Trophoblast cell (in vitro differentiated cells and primary cell): ENCODE measurements at regions not wholly inside any gene's neighbourhood (a gene's known extent, or its start where the extent isn't known, plus 50 kb on each side); places are given as distances from the start of the nearest gene placed in this dataset.

Experiments used
- DNase-seq, 2 donors: peaks; one replicate each; pipeline ENCODE4 v3.0.0-alpha.2; 2016
- H2AFZ ChIP-seq: 2 replicates; pipeline ENCODE4 v1.6.1; 2013; ENCODE audit warnings: low read length, moderate library complexity, mild to moderate bottlenecking; ENCODE audit not compliant: insufficient read depth, poor library complexity
- H2AK5ac ChIP-seq: 2 replicates; pipeline ENCODE4 v1.6.1; 2013; ENCODE audit warnings: mild to moderate bottlenecking, low read length
- H2BK120ac ChIP-seq: 2 replicates; pipeline ENCODE4 v1.6.1; 2013; ENCODE audit warnings: low read length, mild to moderate bottlenecking, moderate library complexity; ENCODE audit not compliant: insufficient read depth, poor library complexity
- H2BK12ac ChIP-seq: 2 replicates; pipeline ENCODE4 v1.6.1; 2013; ENCODE audit warnings: mild to moderate bottlenecking, low read length, moderate library complexity
- H2BK5ac ChIP-seq: 2 replicates; pipeline ENCODE4 v1.6.1; 2013; ENCODE audit warnings: low read length, low read depth, moderate library complexity, mild to moderate bottlenecking; ENCODE audit not compliant: poor library complexity
- H3K14ac ChIP-seq: 2 replicates; pipeline ENCODE4 v1.6.1; 2013; ENCODE audit warnings: mild to moderate bottlenecking, low read length
- H3K18ac ChIP-seq: 2 replicates; pipeline ENCODE4 v1.6.1; 2013; ENCODE audit warnings: mild to moderate bottlenecking, low read length
- H3K23ac ChIP-seq: 2 replicates; pipeline ENCODE4 v1.6.1; 2013; ENCODE audit warnings: low read length
- H3K27ac ChIP-seq: 2 replicates; pipeline ENCODE4 v1.5.1; 2013; ENCODE audit warnings: low read depth, mild to moderate bottlenecking, inconsistent platforms, low read length, moderate library complexity
- H3K27me3 ChIP-seq: 2 replicates; pipeline ENCODE4 v1.6.1; 2013; ENCODE audit warnings: inconsistent platforms, mild to moderate bottlenecking, low read length, moderate library complexity; ENCODE audit not compliant: insufficient read depth
- H3K36me3 ChIP-seq, 2 experiments: 1 replicate in 1 of 2; 2 replicates in 1 of 2; pipeline ENCODE4 v1.6.1; 2013; ENCODE audit warnings: low read length in 2 of 2, mild to moderate bottlenecking in 2 of 2, moderate library complexity in 1 of 2; ENCODE audit not compliant: insufficient read depth in 2 of 2, control insufficient read depth in 1 of 2
- H3K4ac ChIP-seq: 2 replicates; pipeline ENCODE4 v1.6.1; 2013; ENCODE audit warnings: low read depth, mild to moderate bottlenecking, low read length, moderate library complexity
- H3K4me1 ChIP-seq, 2 experiments: 1 replicate in 1 of 2; 2 replicates in 1 of 2; pipeline ENCODE4 v1.6.1; 2013; ENCODE audit warnings: low read length in 2 of 2, mild to moderate bottlenecking in 2 of 2, moderate library complexity in 1 of 2; ENCODE audit not compliant: insufficient read depth in 2 of 2, control insufficient read depth in 1 of 2
- H3K4me2 ChIP-seq: 2 replicates; pipeline ENCODE4 v1.6.1; 2013; ENCODE audit warnings: inconsistent platforms, mild to moderate bottlenecking, low read length, moderate library complexity
- H3K4me3 ChIP-seq: 2 replicates; pipeline ENCODE4 v1.5.1; 2013; ENCODE audit warnings: mild to moderate bottlenecking, low read depth, low read length, inconsistent platforms
- H3K79me1 ChIP-seq: one replicate; pipeline ENCODE4 v1.6.1; 2013; ENCODE audit warnings: low read length
- H3K79me2 ChIP-seq: 2 replicates; pipeline ENCODE4 v1.6.1; 2013; ENCODE audit warnings: low read length, mild to moderate bottlenecking; ENCODE audit not compliant: control insufficient read depth, insufficient read depth, poor library complexity
- H3K9ac ChIP-seq: 2 replicates; pipeline ENCODE4 v1.6.1; 2013; ENCODE audit warnings: mild to moderate bottlenecking, low read length
- H3K9me3 ChIP-seq: 2 replicates; pipeline ENCODE4 v1.6.1; 2013; ENCODE audit warnings: low read depth, mild to moderate bottlenecking, control low read depth, inconsistent platforms, low read length; ENCODE audit not compliant: insufficient read depth
- H4K12ac ChIP-seq: 2 replicates; pipeline ENCODE4 v1.6.1; 2013; ENCODE audit warnings: low read depth, mild to moderate bottlenecking, low read length, moderate library complexity
- H4K8ac ChIP-seq: 2 replicates; pipeline ENCODE4 v1.6.1; 2013; ENCODE audit warnings: low read depth, mild to moderate bottlenecking, low read length, moderate library complexity
- H4K91ac ChIP-seq: one replicate; pipeline ENCODE4 v1.6.1; 2013; ENCODE audit warnings: low read depth, mild to moderate bottlenecking, low read length, moderate library complexity
- WGBS: extraction: QIAGEN DNeasy Blood & Tissue Kit; methylation state at CpG from one replicate; pipeline ENCODE4 v1.1.7; 2013; ENCODE audit warnings: missing lambda C conversion rate; ENCODE audit not compliant: insufficient read length, insufficient coverage; ENCODE audit errors: extremely low coverage; 5-methylcytosine and 5-hydroxymethylcytosine counted together

- H3K27ac ChIP-seq = no peak overlapping the region
- DNase-seq = no peak
- no peak overlapping the region for H3K4me3 ChIP-seq
- WGBS = no CpG with 5 or more reads among the region's 10 CpGs
- no peak overlapping the region for H2AK5ac ChIP-seq
- H3K4ac ChIP-seq = no peak overlapping the region
- no peaks in the 10 kb centered on the region for H3K27me3 ChIP-seq
- no peak overlapping the region for H3K14ac ChIP-seq
- H2BK120ac ChIP-seq = no peak overlapping the region
- no peaks in the 10 kb centered on the region for H3K79me2 ChIP-seq
- H3K9ac ChIP-seq = no peak overlapping the region
- no peak overlapping the region for H2BK12ac ChIP-seq
- H3K4me2 ChIP-seq = no peak overlapping the region
- H3K36me3 ChIP-seq = no peaks in the 10 kb centered on the region
- no peak overlapping the region for H4K8ac ChIP-seq
- no peak overlapping the region for H3K18ac ChIP-seq
- no peaks in the 10 kb centered on the region for H3K9me3 ChIP-seq
- no peak overlapping the region for H3K23ac ChIP-seq
- H2BK5ac ChIP-seq = no peak overlapping the region
- no peak overlapping the region for H4K12ac ChIP-seq
- H3K4me1 ChIP-seq = peaks cover 0 to 10% of the 10 kb centered on the region in 2 experiments
- peaks cover 7% of the 10 kb centered on the region for H3K79me1 ChIP-seq
- no peak overlapping the region for H4K91ac ChIP-seq
- no peak overlapping the region for H2AFZ ChIP-seq
Measured at GRCh38 chr3:64940596-64941348, 253.0 kb upstream of the ADAMTS9 start.

DNA sequence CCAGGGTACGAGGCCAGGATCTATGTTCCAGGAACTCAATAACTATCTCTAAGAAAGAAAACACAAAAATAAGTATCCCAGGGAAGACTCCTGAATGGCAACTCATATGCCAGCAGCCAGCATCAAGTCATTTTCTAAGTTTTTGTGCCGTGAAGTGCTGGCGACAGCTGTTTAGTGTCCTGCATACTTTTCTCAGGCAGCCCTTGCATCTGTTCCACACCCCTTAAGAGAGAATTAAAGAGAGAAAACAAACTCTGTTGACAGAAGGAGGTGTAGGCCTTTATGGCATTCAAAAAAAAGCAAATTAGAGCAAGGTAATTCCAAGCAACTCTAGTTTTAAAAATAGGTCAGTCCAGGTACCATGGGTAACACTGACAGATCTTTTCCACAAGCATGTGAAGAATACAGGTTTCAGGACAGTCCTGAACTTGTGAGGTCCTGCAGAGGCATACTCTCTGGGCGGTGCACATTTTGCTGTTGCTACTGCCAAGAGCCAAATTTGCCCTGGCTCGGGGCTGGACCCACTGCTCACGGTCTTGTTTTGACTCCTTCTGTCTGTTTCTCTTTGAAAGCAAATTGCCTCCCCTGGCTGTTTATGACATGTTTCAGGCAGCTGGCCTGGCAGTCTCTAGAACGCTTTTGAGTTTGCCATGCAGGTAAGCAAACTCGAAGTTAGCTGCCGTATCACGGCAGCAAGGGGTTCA lies 252.1 kb upstream of the ADAMTS9 start:
- Histone ChIP-seq H2AK5ac (no peak overlapping the region), H2BK120ac (no peak overlapping the region), H3K79me1 (peaks cover 7% of the 10 kb centered on the region), H2AFZ (no peak overlapping the region), H3K36me3 (no peaks in the 10 kb centered on the region), H3K14ac (no peak overlapping the region), H3K4me2 (no peak overlapping the region), H4K12ac (no peak overlapping the region), H3K4me3 (no peak overlapping the region), H3K9me3 (no peaks in the 10 kb centered on the region), H3K27ac (no peak overlapping the region), H3K4ac (no peak overlapping the region), H3K23ac (no peak overlapping the region), H2BK5ac (no peak overlapping the region), H3K4me1 (peaks cover 0 to 7% of the 10 kb centered on the region in 2 experiments), H4K91ac (no peak overlapping the region), H4K8ac (no peak overlapping the region), H2BK12ac (no peak overlapping the region), H3K9ac (no peak overlapping the region), H3K27me3 (no peaks in the 10 kb centered on the region), H3K18ac (no peak overlapping the region), H3K79me2 (no peaks in the 10 kb centered on the region)
- peak in 1 of 2 donors; percentile 39 for DNase-seq
- WGBS = no CpG with 5 or more reads among the region's 10 CpGs

DNA sequence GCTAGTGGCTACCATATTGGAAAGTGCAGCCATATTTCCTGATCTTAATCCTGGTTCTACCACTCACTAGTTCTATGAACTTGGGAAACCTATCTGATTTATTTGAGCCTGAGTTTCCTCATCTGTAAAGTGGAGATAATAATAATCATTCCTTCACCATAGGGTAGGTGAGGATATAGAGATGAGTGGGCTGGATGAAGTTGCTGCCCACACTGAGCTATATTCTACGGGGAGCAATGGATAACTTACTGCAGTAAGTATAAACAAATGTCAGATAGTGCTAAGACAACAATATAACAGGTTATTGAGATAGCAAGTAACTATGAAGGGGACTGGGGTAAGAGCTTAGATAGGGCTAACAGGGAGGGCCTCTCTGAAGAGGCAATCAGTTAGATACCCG lies 251.5 kb upstream of the ADAMTS9 start:
- no CpG with 5 or more reads among the region's 2 CpGs for WGBS

GRCh38 chr3:64936556-64936955 lies 248.8 kb upstream of the ADAMTS9 start:
- Histone ChIP-seq H2BK120ac (no peak overlapping the region), H3K4me3 (no peak overlapping the region), H3K36me3 (peaks cover 0 to 4% of the 10 kb centered on the region in 2 experiments), H3K9me3 (peaks cover under 1% of the 10 kb centered on the region), H4K12ac (no peak overlapping the region), H2AFZ (no peak overlapping the region), H4K91ac (no peak overlapping the region), H3K23ac (no peak overlapping the region), H4K8ac (no peak overlapping the region), H3K27ac (no peak overlapping the region), H3K4me1 (no peaks in the 10 kb centered on the region), H2AK5ac (no peak overlapping the region), H3K9ac (no peak overlapping the region), H3K4ac (no peak overlapping the region), H2BK5ac (no peak overlapping the region), H3K79me2 (no peaks in the 10 kb centered on the region), H3K14ac (no peak overlapping the region), H2BK12ac (no peak overlapping the region), H3K4me2 (no peak overlapping the region), H3K79me1 (no peaks in the 10 kb centered on the region), H3K27me3 (no peaks in the 10 kb centered on the region), H3K18ac (no peak overlapping the region)
- DNase-seq = no peak
- WGBS = no CpG with 5 or more reads among the region's 1 CpG

More for the DNA sequence above, 251.5 kb upstream of the ADAMTS9 start:
- peaks cover 0 to 7% of the 10 kb centered on the region in 2 experiments for H3K4me1 ChIP-seq
- H3K9ac ChIP-seq = no peak overlapping the region
- no peak overlapping the region for H3K23ac ChIP-seq
- no peak overlapping the region for H2AK5ac ChIP-seq
- no peak overlapping the region for H3K4me3 ChIP-seq
- peaks cover 6% of the 10 kb centered on the region for H3K79me1 ChIP-seq
- H3K27ac ChIP-seq = no peak overlapping the region
- H4K91ac ChIP-seq = no peak overlapping the region
- no peak overlapping the region for H4K12ac ChIP-seq
- no peak overlapping the region for H4K8ac ChIP-seq
- no peak overlapping the region for H2BK5ac ChIP-seq
- H3K14ac ChIP-seq = no peak overlapping the region
- no peak overlapping the region for H2AFZ ChIP-seq
- H2BK12ac ChIP-seq = no peak overlapping the region
- no peaks in the 10 kb centered on the region for H3K27me3 ChIP-seq
- H3K4ac ChIP-seq = no peak overlapping the region
- no peak overlapping the region for H3K18ac ChIP-seq
- H3K9me3 ChIP-seq = no peaks in the 10 kb centered on the region
- no peak for DNase-seq
- no peak overlapping the region for H2BK120ac ChIP-seq
- H3K79me2 ChIP-seq = no peaks in the 10 kb centered on the region
- H3K4me2 ChIP-seq = no peak overlapping the region
- H3K36me3 ChIP-seq = no peaks in the 10 kb centered on the region
